GM10266 (cell line): ENCODE measurements at regions not wholly inside any gene's neighbourhood (a gene's known extent, or its start where the extent isn't known, plus 50 kb on each side); places are given as distances from the start of the nearest gene placed in this dataset.

Experiments
- DNase-seq: peaks from one replicate; pipeline ENCODE4 v3.0.0; 2012; ENCODE audit errors: extremely low spot score
- CTCF ChIP-seq: IDR thresholded peaks from 2 replicates; pipeline ENCODE4 v1.5.1; 2012; ENCODE audit warnings: mild to moderate bottlenecking, low read depth; ENCODE audit not compliant: control insufficient read depth, insufficient read depth; ENCODE audit errors: missing control alignments

- TF ChIP-seq CTCF: no peak
- no peak for DNase-seq
Measured at GRCh38 chr16:65752522-65752844, 614.0 kb upstream of the CDH5 start.

GRCh38 chr16:65751622-65752521, 614.6 kb upstream of the CDH5 start:
- no peak for TF ChIP-seq CTCF
- no peak for DNase-seq

- no peak for TF ChIP-seq CTCF
- no peak for DNase-seq
Measured at GRCh38 chr16:65749506-65749905, 617.0 kb upstream of the CDH5 start.

GRCh38 chr16:65746941-65747340, 619.5 kb upstream of the CDH5 start:
- DNase-seq: no peak
- no peak for TF ChIP-seq CTCF

- TF ChIP-seq CTCF: no peak
- no peak for DNase-seq
Measured at GRCh38 chr16:65745201-65745708, 621.2 kb upstream of the CDH5 start.

- TF ChIP-seq CTCF: no peak
- DNase-seq: no peak
Measured at GRCh38 chr16:65744401-65744800, 622.1 kb upstream of the CDH5 start.

- no peak for TF ChIP-seq CTCF
- no peak for DNase-seq
Measured at GRCh38 chr16:65743558-65743957, 621.7 kb upstream of the CDH11 start.
